Upper lobe of left lung (tissue), 4 donors: ENCODE measurements at regions not wholly inside any gene's neighbourhood (a gene's known extent, or its start where the extent isn't known, plus 50 kb on each side); places are given as distances from the start of the nearest gene placed in this dataset.

Source experiments
- CTCF ChIP-seq, 6 experiments: fragments of 450-650 bp in 4 of 6; fragments of 200-600 bp in 2 of 6; sonication (generic) in 2 of 6; IDR thresholded peaks; one replicate each; pipeline ENCODE4 v1.5.1; 2016 to 2019; ENCODE audit warnings: antibody characterized with exemption in 6 of 6
- EP300 ChIP-seq, 4 donors: sonication (generic); formaldehyde crosslinking; IDR thresholded peaks; one replicate each; pipeline ENCODE4 v1.5.1; 2017; ENCODE audit warnings: antibody characterized with exemption in 4 of 4, control low read depth in 2 of 4
- POLR2A ChIP-seq, 4 donors: fragments of 450-650 bp; IDR thresholded peaks; one replicate each; pipeline ENCODE4 v1.5.1; 2016 to 2017; ENCODE audit warnings: antibody characterized with exemption in 4 of 4, mild to moderate bottlenecking in 2 of 4
- POLR2AphosphoS5 ChIP-seq, 2 donors: sonication (generic); formaldehyde crosslinking; IDR thresholded peaks; one replicate each; pipeline ENCODE4 v1.5.1; 2017; ENCODE audit warnings: antibody characterized with exemption in 2 of 2

GRCh38 chr1:201661823-201662359 lies 123.0 kb downstream of the NAV1 start:
- TF ChIP-seq CTCF (IDR thresholded peaks at IDR 0.05) (no peak), POLR2AphosphoS5 (IDR thresholded peaks at IDR 0.05) (no peak), POLR2A (IDR thresholded peaks at IDR 0.05) (no peak), EP300 (IDR thresholded peaks at IDR 0.05) (no peak)
